ENCODE measurements at regions not wholly inside any gene's neighbourhood (a gene's known extent, or its start where the extent isn't known, plus 50 kb on each side); places are given as distances from the start of the nearest gene placed in this dataset.
A peak's percentile ranks its signal among the peaks of the same experiment; 100 is the strongest.

GRCh38 chr14:101435546-101435945 lies 125.7 kb upstream of the DIO3 start:
- DNase-seq, result no peak

DNA sequence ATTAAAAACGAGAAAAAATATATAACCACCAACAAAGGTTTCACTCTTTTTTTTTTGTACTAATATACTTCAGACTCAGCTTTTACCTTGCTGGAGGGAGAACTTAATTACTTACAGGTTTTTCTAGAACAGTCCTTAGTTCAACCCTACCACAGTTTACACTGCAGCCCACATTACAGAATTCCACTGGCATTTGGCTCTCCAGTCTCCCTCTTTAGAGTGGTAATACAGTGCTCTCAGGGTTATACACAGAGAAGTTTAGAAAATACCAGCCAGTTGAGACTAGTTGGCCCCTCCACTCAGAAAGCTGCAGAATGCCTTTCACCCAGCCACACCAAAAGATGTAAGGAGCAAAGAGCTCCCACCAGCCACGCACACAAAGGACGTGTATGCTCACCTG lies 122.3 kb upstream of the DIO3 start:
- no peak for DNase-seq

GRCh38 chr14:101440496-101440895 lies 120.8 kb upstream of the DIO3 start:
- no peak for DNase-seq

GRCh38 chr14:101441710-101442109 lies 119.6 kb upstream of the DIO3 start:
- no peak for DNase-seq

DNA sequence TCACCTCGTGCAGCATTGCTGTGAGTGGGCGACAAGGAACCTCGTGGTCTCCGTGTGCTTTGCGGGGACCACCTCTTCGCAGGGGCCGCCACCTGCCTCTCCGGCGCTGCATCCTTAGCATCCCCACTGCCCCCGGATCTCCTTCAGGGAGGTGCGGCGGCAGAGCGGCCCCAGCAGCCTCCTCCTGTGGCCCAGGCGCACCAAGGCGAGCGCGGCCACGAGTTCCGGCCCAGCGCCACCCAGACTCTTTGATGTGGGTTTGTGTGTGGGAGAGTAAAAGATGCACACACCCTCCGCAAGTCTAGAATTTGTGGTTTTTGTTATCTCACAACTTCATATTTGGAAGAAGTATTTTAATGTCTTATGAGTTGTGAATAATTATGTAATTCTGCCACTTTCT lies 118.8 kb upstream of the DIO3 start:
- DNase-seq, result peak; percentile 60

DNA sequence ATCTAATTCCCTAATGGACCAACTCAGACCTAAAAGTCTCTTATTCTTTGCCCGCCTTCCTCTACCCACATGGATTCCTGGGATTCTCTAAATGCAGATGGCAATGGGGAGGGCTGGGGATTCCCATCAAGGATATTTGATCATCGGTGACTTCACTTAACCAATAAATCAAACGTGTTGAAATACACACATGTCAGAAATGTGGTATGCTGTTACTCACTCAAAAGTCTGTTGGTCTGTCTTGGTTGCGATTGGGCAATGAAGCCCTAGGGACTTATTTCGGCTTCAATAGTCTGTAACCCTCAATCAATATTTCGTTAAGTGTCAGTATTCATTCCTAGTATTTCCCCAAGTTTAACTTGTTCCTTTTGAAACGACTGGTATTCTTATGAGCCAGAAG lies 117.2 kb upstream of the DIO3 start:
- DNase-seq, result no peak

- no peak for DNase-seq
Observed at GRCh38 chr14:101445278-101445677, 116.0 kb upstream of the DIO3 start.

DNA sequence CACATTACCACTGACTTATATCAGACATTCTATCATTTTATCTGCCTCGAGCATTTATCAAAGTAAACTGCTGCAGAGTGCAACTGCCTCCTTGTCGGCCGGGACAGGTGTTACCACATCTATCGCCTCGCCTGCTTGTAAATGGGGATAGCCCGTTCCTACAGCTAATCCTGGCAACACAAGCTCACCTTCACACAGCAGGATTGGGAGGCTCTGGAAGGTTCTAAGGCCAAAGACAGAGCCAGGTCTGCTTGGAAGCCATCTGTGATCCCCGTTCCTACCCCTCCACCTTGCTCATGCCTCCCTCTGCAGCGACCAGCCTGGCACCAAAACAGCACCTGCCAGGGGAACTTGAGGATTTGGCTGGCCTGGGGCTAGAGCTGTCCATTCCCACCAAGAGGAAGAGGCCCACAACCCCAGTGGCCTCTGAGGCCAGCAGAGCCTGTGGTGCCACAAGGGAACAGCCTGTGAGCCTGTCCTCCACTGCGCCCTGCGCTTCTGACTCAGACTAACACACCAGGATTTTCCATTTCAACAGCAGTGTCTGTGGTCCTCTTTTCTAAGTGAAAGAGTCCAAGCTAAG lies 114.8 kb upstream of the DIO3 start:
- no peak for DNase-seq

DNA sequence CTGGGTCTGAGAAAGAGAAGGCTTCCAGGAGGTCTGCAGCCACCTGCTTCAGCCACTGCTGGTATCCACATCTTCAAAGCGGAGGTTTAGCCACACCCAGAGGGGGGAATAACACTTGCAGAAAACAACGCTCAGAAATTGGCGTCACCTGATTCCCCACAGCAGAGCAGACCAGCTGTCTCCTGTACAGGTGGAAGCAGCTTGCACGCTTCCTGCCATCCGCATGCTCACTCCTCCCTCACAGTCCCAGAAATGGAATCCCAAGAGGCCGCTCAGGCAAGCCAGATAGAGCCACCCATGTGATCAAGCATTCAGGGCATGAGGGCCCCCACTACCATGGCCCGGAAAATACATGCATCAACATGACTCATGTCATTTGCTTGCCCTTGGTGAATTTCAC lies 112.2 kb upstream of the DIO3 start:
- DNase-seq, result no peak

DNA sequence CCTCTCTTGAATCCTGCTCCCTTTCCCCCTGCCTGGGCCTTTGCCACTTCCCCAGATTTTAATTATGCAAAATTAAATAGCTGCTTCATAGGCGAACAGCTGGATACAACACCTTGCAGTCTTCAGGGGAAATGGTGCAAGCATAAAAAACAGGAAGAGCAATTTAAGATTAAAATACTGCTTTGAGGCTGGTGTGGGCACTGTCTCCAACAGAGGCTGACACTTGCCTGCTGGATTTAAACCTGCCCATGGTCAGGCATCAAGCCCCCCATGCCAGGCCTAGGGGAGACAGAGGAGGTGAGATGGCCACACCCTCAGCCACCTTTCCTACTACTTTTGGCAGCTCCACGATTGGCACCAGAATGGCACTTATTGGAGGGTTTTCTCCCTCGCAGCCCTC lies 110.1 kb upstream of the DIO3 start:
- no peak for DNase-seq

DNA sequence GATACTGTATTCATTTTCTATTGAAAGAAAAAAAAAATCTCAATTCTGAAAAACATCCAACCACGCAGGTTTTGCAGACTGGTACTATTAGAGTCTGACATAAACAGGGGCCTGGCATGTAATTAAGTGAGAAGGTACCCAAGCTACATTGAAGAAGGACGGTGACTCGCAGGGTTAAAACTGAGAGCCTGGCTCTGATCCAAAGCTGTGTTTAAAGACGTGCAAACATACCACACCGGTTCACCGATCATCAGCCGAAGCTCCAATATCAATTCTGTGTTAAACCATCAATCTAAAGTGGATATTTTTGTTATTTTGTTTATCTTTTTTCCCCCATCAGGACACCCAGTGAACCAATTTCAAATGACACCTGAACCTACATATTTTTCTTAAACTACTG lies 108.1 kb upstream of the DIO3 start:
- no peak for DNase-seq

DNA sequence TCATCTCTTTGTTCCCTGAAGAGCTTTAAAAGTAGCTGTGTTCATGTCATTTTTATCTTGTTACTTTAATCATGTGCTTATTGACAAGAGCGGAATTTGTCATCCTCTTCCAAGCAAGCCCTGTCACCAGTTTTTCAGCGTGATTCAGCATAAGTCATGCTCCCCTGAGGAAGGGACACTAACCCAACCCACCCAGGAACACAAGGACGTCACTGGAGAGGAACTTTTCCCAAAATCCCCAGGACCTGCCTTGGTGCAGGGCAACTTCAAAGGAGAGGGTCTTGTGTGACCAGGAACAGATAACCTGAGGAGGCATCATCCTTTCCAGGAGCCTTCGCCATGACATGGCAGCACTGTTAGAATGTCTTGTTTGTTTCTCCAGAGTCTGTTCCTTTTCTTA lies 107.1 kb upstream of the DIO3 start:
- DNase-seq, result no peak

- no peak for DNase-seq
Observed at GRCh38 chr14:101456246-101457175, 104.8 kb upstream of the DIO3 start.

DNA sequence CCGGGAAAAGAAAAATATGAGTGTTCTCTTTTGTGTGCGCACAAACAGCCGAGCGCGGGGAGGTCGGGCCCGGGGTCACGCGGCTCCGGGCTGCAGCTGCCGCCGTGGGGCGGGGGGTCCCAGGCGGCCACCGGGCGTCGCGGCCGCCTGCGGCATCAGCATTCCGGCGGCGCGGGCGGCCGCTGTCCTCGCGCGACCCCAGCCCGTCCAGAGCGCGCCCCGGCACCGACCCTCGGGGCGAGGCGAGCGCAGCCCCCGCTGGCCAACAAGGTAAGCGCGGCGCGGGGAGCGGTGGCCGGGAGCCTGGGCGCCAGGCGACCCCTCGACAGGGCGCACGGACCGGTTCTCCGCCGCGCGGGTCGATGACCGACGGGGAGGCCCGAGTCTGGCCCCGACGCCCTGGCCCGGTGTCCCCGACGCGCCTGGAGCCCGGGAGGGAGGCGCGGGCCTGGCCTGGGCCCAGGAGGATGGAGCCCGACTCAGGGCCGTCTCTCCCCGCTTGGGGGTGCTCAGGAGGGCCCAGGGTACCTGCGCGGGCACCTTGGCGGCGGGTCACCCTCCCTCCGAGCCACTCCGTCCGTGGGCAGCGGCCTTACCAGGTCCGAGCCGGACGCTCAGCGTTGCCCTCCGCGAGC lies 103.9 kb upstream of the DIO3 start:
- no peak for DNase-seq

DNA sequence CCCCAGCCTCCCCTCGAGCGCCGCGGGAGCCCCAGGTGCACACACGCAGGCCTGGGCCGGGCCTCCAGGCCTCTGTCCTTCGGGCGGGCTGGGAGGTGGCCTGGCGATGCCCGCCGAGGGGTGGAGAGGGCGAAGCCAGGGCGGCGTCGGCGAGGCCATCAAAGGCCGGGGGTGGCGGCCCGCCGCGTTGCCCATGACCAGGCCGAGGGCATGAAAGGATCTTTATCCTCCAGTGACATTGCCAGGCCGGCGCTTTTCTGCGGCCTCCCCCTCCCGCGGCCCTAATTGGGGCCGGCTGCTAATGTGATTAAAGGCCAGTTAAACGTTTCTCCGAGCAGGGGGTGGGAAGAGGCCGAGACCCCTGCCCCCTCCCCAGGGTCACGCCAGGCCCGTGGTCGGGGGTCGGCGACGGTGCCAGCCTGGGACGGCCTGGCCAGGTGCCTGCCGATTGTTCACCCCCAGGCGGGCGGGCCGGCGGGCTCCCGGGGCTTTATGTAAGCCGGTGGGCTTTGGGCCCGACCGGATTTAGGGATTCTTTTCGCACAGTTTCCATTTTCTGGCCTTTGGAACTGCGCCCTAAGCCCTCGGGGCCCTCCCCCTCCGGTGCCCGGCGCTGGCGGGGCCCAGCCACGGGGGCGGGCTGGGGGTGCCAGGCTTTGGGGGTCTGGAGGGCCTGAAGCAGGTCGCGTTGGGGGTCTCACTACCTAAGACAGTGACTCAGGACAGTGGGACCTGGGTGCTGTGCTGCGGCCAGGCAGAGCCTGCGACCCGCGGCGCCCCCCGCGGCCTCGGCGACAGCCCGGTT lies 103.2 kb upstream of the DIO3 start:
- no peak for DNase-seq

GRCh38 chr14:101458741-101459550 lies 102.3 kb upstream of the DIO3 start:
- no peak for DNase-seq

GRCh38 chr14:101459551-101459900 lies 101.8 kb upstream of the DIO3 start:
- DNase-seq, result no peak

DNA sequence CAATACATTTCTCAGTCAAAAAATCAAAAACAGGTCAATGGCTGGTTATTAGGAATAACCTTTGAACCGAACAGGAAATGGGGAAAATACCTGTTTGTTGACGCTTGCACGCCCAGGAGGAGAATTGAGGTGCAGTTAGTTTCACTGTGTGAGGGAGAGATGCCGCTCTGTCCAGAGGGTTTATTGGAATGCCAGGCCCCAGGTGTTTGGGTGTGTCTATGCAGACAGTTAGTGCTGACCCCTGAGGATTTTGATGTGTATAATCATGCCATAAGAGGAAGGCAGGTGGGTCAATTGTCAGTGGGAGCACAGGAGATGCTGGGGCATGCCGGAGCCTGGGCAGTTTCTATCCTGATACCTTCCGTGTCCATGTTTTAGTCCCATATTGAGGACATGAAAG lies 100.8 kb upstream of the DIO3 start:
- no peak for DNase-seq

DNA sequence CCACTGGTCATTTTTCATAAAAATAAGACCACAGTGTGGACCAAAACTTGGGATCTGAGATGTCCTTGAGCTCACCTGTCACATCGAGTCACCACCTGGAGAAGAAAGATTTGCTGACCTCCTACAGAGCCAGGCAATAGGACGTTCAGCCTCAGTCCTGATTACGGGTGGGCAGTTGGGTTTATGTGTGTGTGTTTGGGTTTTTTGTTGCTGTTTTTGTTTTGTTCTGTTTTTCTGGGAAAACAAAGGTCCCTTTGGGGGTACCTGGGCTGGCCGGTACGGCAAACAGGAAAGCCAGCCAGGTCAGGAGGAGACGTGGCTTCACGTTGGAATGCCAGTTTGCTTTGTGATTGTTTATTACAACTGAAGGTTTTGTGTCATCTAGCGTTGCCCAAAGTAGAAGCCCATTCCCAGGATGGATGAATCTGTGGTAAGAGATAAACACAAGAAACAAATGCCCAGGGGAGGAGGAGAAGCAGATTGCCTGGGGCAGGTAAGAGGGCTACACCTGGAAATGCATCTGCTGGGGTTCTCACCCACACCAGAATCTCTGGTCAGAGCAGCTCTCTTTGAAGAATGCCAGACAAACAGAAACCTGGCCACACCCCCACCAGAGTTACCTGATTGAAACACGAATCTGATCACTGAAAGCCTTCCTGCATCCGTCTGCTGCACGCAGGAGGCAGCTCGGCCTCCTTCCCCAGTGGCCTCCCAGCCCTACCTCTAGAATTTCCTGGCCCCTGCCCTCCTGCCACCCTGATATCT lies 100.1 kb upstream of the DIO3 start:
- DNase-seq, result no peak

GRCh38 chr14:101461891-101462290 lies 99.4 kb upstream of the DIO3 start:
- DNase-seq, result no peak

DNA sequence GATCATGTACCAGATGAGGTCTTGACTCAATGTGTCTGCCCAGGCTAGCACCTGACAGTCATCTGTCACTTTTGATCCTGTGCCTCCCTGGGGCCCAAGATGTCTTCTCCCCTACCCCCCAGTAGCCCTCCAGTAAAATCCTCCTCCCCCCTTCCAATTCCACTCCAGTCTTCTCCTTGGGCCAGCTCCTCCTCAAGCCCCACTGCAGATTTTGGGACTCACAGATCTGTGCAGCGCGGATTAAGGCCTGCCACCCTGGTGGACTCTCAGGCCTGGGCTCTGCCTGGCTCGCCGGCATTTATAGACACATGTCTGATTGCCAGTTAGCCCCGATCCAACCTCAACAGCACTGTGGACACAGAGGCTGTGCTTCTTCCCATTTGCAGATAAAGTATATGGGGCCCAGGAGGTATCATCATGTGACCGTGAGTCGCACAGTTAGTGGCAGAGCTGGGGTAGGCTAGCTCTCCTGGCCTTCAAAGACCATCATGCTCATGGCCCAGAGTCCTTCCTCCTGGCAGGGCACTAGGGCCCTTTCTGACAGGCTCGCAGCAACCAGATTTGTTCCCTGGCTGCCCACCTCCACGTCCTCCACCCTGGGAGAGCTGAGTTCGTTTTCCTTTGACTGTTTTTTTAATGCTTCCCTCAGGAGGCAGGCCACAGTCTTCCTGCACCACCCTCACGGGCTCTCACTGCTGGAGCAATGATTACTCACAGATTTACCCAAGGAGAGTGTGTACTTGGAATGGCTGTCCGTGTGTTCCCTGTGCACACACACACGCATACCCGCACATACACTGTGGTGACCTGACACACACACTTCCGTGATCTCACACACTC lies 98.3 kb upstream of the DIO3 start:
- no peak for DNase-seq
